Stimulated activated CD8-positive, alpha-beta memory T cell treated with anti-CD3 and anti-CD28 coated beads, Interleukin-7, amount 100 ng/mL, for 24 hours (primary cell): ENCODE measurements at regions not wholly inside any gene's neighbourhood (a gene's known extent, or its start where the extent isn't known, plus 50 kb on each side); places are given as distances from the start of the nearest gene placed in this dataset.
"Not testable (repeated sequence)": the region's sequence is repeated elsewhere in the genome, so short reads cannot be mapped to it uniquely, and the experiment has no call there.

Source experiments
- DNase-seq: peaks from one replicate; pipeline ENCODE4 v3.0.0-alpha.2; 2020; ENCODE audit warnings: low read depth

GRCh38 chr9:15033316-15033715, 123.1 kb upstream of the FREM1 start:
- no peak for DNase-seq

- no peak for DNase-seq
Measured at GRCh38 chr9:15032860-15033259, 122.6 kb upstream of the FREM1 start.

GRCh38 chr9:15021146-15021545, 110.9 kb upstream of the FREM1 start:
- no peak for DNase-seq

DNA sequence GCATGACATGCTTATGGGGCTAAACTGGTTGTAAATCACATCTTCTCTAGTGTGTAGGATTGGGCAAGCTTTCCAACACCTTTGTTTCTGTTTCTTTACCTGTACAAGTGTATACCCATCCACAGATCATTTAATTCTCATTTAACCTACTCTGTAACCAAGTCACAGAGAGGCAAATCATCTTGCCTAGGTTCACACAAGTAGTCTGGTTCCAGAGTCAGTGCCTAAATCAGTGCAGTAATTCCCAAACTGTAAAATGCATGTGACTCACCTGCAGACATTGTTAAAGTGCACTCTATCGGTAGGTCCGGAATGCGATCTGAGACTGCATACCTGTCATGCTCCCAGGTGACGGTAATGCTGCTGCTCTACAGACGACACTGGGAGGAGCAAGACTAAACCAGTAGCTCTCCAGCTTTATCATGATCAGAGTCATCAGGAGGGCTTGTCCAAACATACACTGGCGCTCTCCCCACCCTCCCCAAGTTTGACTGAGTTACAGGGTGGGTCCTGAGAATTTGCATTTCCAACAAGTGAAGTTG, 107.9 kb upstream of the FREM1 start:
- DNase-seq, result no peak

DNA sequence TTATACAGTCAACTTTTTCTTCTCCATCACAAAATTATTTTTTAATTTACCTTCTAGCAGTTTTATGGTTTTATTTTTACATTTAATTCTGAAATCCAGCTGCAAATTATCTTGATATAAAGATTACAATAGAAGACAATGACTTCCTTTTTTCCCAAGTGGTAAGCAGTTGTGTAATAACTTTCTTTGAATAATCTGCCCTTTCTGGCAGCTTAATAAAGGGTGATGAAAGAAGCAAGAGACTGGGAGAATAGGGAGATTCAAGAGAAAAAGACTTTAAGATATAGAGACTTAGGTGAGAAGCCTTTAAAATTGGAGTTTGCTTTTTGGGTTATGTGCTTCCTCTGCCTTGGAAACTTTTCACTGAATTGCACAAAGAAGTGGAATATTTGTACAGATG, 100.4 kb upstream of the FREM1 start:
- no peak for DNase-seq

GRCh38 chr9:15007698-15008097, 97.5 kb upstream of the FREM1 start:
- DNase-seq, result no peak

GRCh38 chr9:14994738-14995137, 84.5 kb upstream of the FREM1 start:
- no peak for DNase-seq

- no peak for DNase-seq
Measured at GRCh38 chr9:14993901-14994554, 83.8 kb upstream of the FREM1 start.

DNA sequence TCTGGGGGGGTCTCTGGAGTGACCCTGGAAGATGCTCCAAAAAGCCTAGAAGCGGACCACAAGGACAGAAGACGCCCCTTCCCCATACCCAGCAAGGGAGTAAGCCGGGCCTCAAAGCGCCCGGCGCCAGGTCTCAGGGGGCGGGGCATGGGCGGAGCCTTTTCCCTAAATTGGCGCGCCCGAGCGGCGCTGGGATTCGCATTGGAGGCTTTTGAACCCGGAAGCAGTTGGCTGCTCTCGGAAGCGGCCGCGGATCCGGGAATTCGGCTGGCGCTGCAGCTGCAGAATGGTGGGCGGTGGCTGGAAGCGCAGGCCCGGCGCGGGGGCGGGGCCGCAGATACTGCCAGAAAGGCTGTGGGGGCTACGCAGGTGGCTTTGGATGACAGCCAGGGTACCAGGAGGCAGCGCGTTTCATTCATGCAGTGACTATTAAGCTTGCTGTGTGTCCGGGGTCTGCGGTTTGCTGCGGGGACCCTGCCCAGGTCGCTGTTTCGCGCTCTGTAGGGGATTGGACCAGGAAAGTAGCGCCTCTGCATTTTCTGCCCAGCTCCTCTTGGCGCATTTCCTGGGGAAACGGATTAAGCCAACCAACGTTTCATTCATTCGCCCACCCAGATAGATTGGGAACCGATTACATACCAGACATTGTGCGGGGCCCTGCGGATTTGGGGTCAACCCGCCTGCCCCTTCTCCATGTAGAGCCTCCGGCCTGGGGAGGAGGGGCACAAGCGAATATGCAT, 83.0 kb upstream of the FREM1 start:
- DNase-seq, result peak; percentile 3

DNA sequence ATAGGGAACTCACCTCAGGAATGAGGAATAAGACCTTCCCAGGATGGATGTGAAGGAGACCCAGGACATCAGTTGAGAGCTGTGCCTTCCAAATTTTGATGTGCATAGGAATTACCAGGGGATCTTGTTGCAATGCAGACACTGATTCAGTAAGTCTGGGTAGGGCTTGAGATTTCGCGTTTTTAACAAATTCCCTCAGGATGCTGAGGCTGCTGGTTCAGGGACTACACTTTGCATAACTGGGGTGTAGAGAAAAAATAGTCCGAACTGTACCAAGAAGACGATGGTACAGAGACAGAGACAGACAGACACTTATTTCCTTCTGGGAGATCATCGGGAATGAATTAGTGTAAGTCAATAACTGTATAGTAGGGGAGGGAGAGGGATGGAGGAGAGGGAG, 82.3 kb upstream of the FREM1 start:
- no peak for DNase-seq

DNA sequence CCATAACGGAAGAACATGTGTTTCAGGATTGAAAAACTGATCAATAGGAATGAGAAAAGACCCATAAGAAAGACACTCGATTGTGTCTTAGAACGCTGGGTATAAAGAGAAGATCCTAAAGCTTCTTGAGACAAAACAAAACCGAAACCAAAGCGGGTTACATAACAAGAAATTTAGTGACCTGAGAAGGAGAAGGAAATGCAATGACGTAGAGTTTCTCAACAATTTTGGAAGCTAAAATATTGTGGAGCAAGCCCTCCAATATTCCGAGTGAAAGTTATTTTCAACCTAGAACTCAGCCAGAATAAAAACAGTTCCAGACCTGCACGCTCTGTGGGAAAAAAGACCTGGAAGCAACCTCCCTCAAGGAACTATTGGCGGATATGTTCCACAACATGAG, 81.9 kb upstream of the FREM1 start:
- DNase-seq, result no peak

DNA sequence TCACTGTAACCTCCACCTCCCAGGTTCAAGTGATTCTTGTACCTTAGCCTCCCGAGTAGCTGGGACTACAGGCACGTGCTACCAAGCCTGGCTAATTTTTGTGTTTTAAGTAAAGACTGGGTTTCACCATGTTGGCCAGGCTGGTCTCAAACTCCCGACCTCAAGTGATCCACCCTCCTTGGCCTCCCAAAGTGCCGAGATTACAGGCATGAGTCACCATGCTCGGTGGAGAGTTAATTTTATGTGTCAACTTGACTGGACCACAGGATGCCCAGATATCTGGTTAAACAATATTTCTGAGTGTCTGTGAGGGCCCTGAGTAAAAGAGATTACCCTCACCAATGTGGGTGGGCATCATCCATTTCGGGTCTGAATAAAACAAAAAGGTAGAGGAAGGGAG, 80.4 kb upstream of the FREM1 start:
- DNase-seq, result not testable (repeated sequence)

- DNase-seq, result no peak
Measured at GRCh38 chr9:14989811-14990210, 79.6 kb upstream of the FREM1 start.

DNA sequence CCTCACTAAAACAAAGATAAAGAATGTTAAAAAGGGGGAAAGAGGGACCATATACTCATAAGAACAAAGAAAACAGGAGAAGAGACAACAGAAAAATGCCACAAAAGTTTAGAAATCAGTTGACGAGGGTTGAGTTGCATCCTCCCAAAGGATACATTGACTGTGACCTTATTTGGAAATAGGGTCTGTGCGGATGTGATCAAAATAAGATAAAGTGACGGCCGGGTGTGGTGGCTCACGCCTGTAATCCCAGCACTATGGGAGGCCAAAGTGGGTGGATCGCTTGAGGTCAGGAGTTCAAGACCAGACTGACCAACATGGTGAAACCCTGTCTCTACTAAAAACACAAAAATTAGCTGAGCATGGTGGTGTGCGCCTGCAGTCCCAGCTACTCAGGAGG, 79.1 kb upstream of the FREM1 start:
- not testable (repeated sequence) for DNase-seq

DNA sequence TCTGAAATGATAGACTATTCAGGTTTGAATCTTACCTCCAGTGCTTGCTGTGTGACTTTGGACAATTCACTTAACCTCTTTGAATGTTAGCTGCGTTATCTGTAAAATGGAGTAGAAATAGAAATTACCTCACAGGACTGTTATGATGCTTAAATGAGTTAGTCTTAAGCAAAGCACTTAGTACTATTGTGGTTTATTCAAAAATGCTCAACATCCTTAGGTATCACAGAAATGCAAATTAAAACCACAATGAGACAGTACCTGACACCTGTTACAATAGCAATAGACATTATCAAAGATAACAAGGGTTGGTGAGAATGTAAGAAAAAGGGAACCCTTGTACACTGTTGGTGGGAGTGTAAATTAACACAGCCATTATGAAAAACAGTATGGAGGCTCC, 77.6 kb upstream of the FREM1 start:
- DNase-seq, result no peak

GRCh38 chr9:14985419-14985818, 75.2 kb upstream of the FREM1 start:
- no peak for DNase-seq

- DNase-seq, result no peak
Measured at GRCh38 chr9:14983599-14983998, 73.4 kb upstream of the FREM1 start.

- no peak for DNase-seq
Measured at GRCh38 chr9:14981291-14981950, 71.2 kb upstream of the FREM1 start.

GRCh38 chr9:14978022-14979000, 68.1 kb upstream of the FREM1 start:
- DNase-seq, result no peak

GRCh38 chr9:14967450-14968321, 57.5 kb upstream of the FREM1 start:
- DNase-seq, result no peak
